ENCODE measurements at regions not wholly inside any gene's neighbourhood (a gene's known extent, or its start where the extent isn't known, plus 50 kb on each side); places are given as distances from the start of the nearest gene placed in this dataset.

- TF ChIP-seq CTCF (IDR thresholded peaks at IDR 0.05) = no peak
- intact Hi-C loops (cut with DNase I; ENCODE audit: low total_unique reads) = no loop called here
- Histone ChIP-seq H3K4me1 (peaks cover 0 to 32% (median 7%) of the 10 kb centered on the region in 4 donors), H3K4me3 (no peak overlapping the region), H3K27me3 (no peaks in the 10 kb centered on the region), H3K27ac (no peak overlapping the region), H3K9me3 (no peaks in the 10 kb centered on the region), H3K36me3 (peaks cover 0 to 5% (median 0%) of the 10 kb centered on the region in 3 donors)
- no peak for DNase-seq
These were observed 144.3 kb upstream of the ADAMTS9 start for GRCh38 chr3:64832098-64832497.

- no peak for TF ChIP-seq CTCF (IDR thresholded peaks at IDR 0.05)
- H3K36me3 ChIP-seq = peaks cover 0 to 5% (median 0%) of the 10 kb centered on the region in 3 donors
- DNase-seq = no peak
- peaks cover 0 to 24% (median 4%) of the 10 kb centered on the region in 4 donors for H3K4me1 ChIP-seq
- no peak overlapping the region for H3K4me3 ChIP-seq
- H3K27ac ChIP-seq = no peak overlapping the region
- intact Hi-C loops (cut with DNase I; ENCODE audit: low total_unique reads) = no loop called here
- no peaks in the 10 kb centered on the region for H3K27me3 ChIP-seq
- H3K9me3 ChIP-seq = no peaks in the 10 kb centered on the region
These were observed 142.9 kb upstream of the ADAMTS9 start for GRCh38 chr3:64830681-64831080.

- intact Hi-C loops (cut with DNase I; ENCODE audit: low total_unique reads) = no loop called here
- no peak for DNase-seq
- H3K27ac ChIP-seq = no peak overlapping the region
- H3K27me3 ChIP-seq = no peaks in the 10 kb centered on the region
- H3K4me1 ChIP-seq = peaks cover 0 to 35% (median 5%) of the 10 kb centered on the region in 4 donors
- H3K4me3 ChIP-seq = no peak overlapping the region
- TF ChIP-seq CTCF (IDR thresholded peaks at IDR 0.05) = no peak
- H3K36me3 ChIP-seq = peaks cover 0 to 5% (median 0%) of the 10 kb centered on the region in 3 donors
- no peaks in the 10 kb centered on the region for H3K9me3 ChIP-seq
These were observed 141.5 kb upstream of the ADAMTS9 start for GRCh38 chr3:64829331-64829730.

GRCh38 chr3:64828276-64828675, 140.5 kb upstream of the ADAMTS9 start:
- H3K9me3 ChIP-seq = no peaks in the 10 kb centered on the region
- H3K27me3 ChIP-seq = no peaks in the 10 kb centered on the region
- H3K4me1 ChIP-seq = peaks cover 0 to 45% (median 6%) of the 10 kb centered on the region in 4 donors
- H3K4me3 ChIP-seq = no peak overlapping the region
- TF ChIP-seq CTCF (IDR thresholded peaks at IDR 0.05) = no peak
- H3K36me3 ChIP-seq = no peaks in the 10 kb centered on the region
- no peak for DNase-seq
- intact Hi-C loops (cut with DNase I; ENCODE audit: low total_unique reads) = no loop called here
- no peak overlapping the region for H3K27ac ChIP-seq

GRCh38 chr3:64827431-64827830, 139.6 kb upstream of the ADAMTS9 start:
- no peak for DNase-seq
- no peaks in the 10 kb centered on the region for H3K36me3 ChIP-seq
- no peak overlapping the region for H3K27ac ChIP-seq
- intact Hi-C loops (cut with DNase I; ENCODE audit: low total_unique reads) = no loop called here
- no peaks in the 10 kb centered on the region for H3K9me3 ChIP-seq
- H3K4me3 ChIP-seq = no peak overlapping the region
- H3K4me1 ChIP-seq = peaks cover 0 to 53% (median 6%) of the 10 kb centered on the region in 4 donors
- H3K27me3 ChIP-seq = no peaks in the 10 kb centered on the region
- no peak for TF ChIP-seq CTCF (IDR thresholded peaks at IDR 0.05)

GRCh38 chr3:64827019-64827418, 139.2 kb upstream of the ADAMTS9 start:
- Histone ChIP-seq H3K4me3 (no peak overlapping the region), H3K27ac (no peak overlapping the region), H3K36me3 (no peaks in the 10 kb centered on the region), H3K9me3 (no peaks in the 10 kb centered on the region), H3K27me3 (no peaks in the 10 kb centered on the region), H3K4me1 (peaks cover 0 to 57% (median 6%) of the 10 kb centered on the region in 4 donors)
- intact Hi-C loops (cut with DNase I; ENCODE audit: low total_unique reads) = no loop called here
- no peak for DNase-seq
- TF ChIP-seq CTCF (IDR thresholded peaks at IDR 0.05) = no peak

Data from tibial artery (tissue), 4 donors.